Pancreas (tissue), 10 donors: ENCODE measurements at regions not wholly inside any gene's neighbourhood (a gene's known extent, or its start where the extent isn't known, plus 50 kb on each side); places are given as distances from the start of the nearest gene placed in this dataset.
"Not testable (repeated sequence)": the region's sequence is repeated elsewhere in the genome, so short reads cannot be mapped to it uniquely, and the experiment has no call there.

Experiments
- ATAC-seq, 4 donors: fragments of 200-7000 bp; cut with Tn5 transposase; one replicate each; pipeline versions ENCODE4 v1.8.0 to v1.9.1; 2020; ENCODE audit warnings: mild to moderate bottlenecking in 4 of 4, moderate library complexity in 4 of 4
- DNase-seq, 6 donors: peaks; one replicate each; pipeline ENCODE4 v3.0.0-alpha.2; 2020
- FAIRE-seq: peaks from 2 replicates; lab custom pipeline; 2012; peaks lifted over from hg19 to GRCh38; lab: Jason Lieb, UNC
- H3K27ac ChIP-seq, 4 donors: fragments of 200-600 bp; sonication (generic); 1 replicate in 3 of 4; 2 replicates in 1 of 4; pipeline versions ENCODE4 v1.5.0 to v1.8.0; 2020
- H3K27me3 ChIP-seq, 4 donors: fragments of 200-600 bp; one replicate each; pipeline ENCODE4 v1.8.0; 2021
- H3K36me3 ChIP-seq, 3 donors: fragments of 200-600 bp; sonication (generic) in 1 of 3; one replicate each; pipeline versions ENCODE4 v1.5.0 to v1.8.0; 2020 to 2021
- H3K4me1 ChIP-seq, 3 donors: fragments of 200-600 bp; one replicate each; pipeline ENCODE4 v1.8.0; 2021
- H3K4me3 ChIP-seq, 4 donors: fragments of 200-600 bp; sonication (generic) in 2 of 4; one replicate each; pipeline versions ENCODE4 v1.5.0 to v1.8.0; 2020 to 2021
- H3K9me3 ChIP-seq, 4 donors: fragments of 200-600 bp; one replicate each; pipeline ENCODE4 v1.8.0; 2021
- WGBS, 2 donors: extraction: QIAGEN DNeasy Blood & Tissue Kit; methylation state at CpG; one replicate each; pipeline ENCODE4 v1.1.7; 2013; 5-methylcytosine and 5-hydroxymethylcytosine counted together
- intact Hi-C, 3 donors: fragments of 100-400 bp; cut with DNase I; formaldehyde crosslinking; loops; one replicate each; pipeline versions ENCODE4 v1.11.1 to v1.14.2; 2022
- TF ChIP-seq, protein P1 (sequence below), 4 donors: fragments of 200-600 bp; sonication (generic) in 3 of 4; IDR thresholded peaks; one replicate each; pipeline versions ENCODE4 v1.5.0 to v1.8.0; 2021; ENCODE audit warnings: antibody characterized with exemption in 4 of 4
- donor health status: healthy with polysubstance abuse.
- donor health status: DM: no; HTN: no; CAD: no; lungs with moderate emphysema.
- donor health status: DM: no; HTN: no; CAD: no.
- donor health status: control.
- donor health status: control.
- donor health status: Bipolar disorder and iron deficiency.
- donor health status: DM: yes; HTN: yes; CAD: no.
- donor health status: DM: no; HTN: no; CAD: no.
- donor health status: DM: no; HTN: no; CAD: no.
- donor health status: DM: yes; HTN: yes; CAD: no.

DNA sequence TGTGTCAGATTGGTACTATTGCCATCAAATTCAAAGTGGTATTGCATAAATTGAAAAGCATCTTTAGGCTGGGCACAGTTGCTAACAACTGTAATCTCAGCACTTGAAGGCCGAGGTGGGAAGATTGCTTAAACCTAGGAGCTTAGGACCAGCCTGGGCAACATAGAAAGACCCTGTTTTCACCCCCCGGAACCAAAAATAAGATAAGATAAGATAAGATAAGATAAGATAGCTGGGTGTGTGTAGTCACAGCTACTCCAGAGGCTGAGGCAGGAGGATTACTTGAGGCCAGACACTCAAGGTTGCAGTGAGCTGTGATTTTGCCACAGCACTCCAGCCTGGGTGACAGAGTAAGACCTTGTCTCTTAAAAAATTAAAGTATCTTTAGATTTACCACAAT lies 297.9 kb upstream of the SEMA6A start:
- H3K4me3 ChIP-seq: no peak overlapping the region
- no peak overlapping the region for H3K27ac ChIP-seq
- WGBS, 2 donors: 46 to 57% methylated on average over 2 of the region's 2 CpGs
- DNase-seq: no peak
- H3K27me3 ChIP-seq: no peaks in the 10 kb centered on the region
- H3K4me1 ChIP-seq: no peaks in the 10 kb centered on the region
- intact Hi-C loops: no loop called here
- TF ChIP-seq, protein P1, sequence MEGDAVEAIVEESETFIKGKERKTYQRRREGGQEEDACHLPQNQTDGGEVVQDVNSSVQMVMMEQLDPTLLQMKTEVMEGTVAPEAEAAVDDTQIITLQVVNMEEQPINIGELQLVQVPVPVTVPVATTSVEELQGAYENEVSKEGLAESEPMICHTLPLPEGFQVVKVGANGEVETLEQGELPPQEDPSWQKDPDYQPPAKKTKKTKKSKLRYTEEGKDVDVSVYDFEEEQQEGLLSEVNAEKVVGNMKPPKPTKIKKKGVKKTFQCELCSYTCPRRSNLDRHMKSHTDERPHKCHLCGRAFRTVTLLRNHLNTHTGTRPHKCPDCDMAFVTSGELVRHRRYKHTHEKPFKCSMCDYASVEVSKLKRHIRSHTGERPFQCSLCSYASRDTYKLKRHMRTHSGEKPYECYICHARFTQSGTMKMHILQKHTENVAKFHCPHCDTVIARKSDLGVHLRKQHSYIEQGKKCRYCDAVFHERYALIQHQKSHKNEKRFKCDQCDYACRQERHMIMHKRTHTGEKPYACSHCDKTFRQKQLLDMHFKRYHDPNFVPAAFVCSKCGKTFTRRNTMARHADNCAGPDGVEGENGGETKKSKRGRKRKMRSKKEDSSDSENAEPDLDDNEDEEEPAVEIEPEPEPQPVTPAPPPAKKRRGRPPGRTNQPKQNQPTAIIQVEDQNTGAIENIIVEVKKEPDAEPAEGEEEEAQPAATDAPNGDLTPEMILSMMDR (IDR thresholded peaks at IDR 0.05): no peak
- H3K36me3 ChIP-seq: no peaks in the 10 kb centered on the region
- no peak for FAIRE-seq
- ATAC-seq: no peak
- H3K9me3 ChIP-seq: no peaks in the 10 kb centered on the region

DNA sequence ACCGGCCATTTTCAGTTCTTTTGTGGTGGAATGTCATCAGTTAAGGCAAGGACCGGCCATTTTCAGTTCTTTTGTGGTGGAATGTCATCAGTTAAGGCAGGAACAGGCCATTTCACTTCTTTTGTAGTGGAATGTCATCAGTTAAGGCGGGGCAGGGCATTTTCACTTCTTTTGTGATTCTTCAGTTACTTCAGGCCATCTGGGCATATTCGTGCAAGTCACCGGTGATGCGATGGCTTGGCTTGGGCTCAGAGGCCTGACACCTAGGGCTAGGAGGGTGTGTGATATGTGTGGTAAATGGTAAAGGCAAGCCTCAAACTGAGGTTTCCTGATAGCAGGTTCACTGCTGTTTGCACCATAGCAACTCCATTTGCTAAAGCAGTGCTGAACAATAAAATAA lies 293.2 kb upstream of the SEMA6A start:
- H3K36me3 ChIP-seq, H3K4me1 ChIP-seq, H3K9me3 ChIP-seq, H3K27me3 ChIP-seq, FAIRE-seq, ATAC-seq, H3K4me3 ChIP-seq, H3K27ac ChIP-seq, intact Hi-C loops, DNase-seq: not testable (repeated sequence)
- WGBS, 2 donors: 84 to 89% methylated on average over 6 of the region's 6 CpGs

DNA sequence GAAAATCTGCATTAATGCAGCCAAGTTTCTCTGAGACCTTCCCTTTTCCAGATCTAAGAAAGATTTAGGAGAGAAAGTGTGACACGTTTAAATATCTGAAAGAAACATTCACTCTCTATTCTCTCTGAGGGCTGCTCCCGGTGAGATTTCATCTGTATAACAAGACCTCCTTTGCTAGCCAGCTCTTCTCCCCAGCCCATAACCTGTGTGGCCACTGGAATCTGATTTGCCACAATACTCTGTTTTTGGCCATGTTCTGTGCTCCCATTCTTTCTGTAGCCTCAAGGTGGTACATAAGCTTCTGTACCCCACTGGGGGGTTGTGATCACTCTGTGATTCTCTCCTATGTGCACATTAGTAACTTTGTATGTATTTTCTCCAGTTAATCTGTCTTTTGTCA lies 291.0 kb upstream of the SEMA6A start:
- Histone ChIP-seq H3K9me3 (no peaks in the 10 kb centered on the region), H3K27me3 (no peaks in the 10 kb centered on the region), H3K27ac (no peak overlapping the region), H3K36me3 (no peaks in the 10 kb centered on the region), H3K4me3 (no peak overlapping the region), H3K4me1 (no peaks in the 10 kb centered on the region)
- WGBS, 2 donors: 47 to 63% methylated on average over 2 of the region's 2 CpGs
- intact Hi-C loops: no loop called here
- TF ChIP-seq, protein P1 (IDR thresholded peaks at IDR 0.05): no peak
- FAIRE-seq (no peak), ATAC-seq (no peak), DNase-seq (no peak)

DNA sequence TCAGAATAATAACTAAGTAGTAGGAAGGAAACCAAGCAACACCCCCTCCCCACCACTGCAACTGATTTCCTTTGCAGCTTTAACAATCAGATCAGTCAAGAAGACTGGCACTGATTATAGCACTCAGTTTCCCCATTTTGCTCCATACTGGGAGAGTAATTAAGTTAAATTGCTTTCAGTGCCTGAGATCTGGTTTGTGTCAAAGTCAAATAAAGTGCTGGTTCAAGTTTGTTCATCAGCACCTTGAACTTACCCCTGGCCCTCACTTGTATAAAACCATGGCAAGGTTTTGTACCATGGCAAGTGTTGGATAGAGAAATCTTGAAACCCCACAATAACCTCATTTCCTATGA lies 290.2 kb upstream of the SEMA6A start:
- no peak for FAIRE-seq
- H3K9me3 ChIP-seq: no peaks in the 10 kb centered on the region
- H3K4me1 ChIP-seq: no peaks in the 10 kb centered on the region
- ATAC-seq: no peak
- TF ChIP-seq, protein P1 (IDR thresholded peaks at IDR 0.05): no peak
- H3K27me3 ChIP-seq: no peaks in the 10 kb centered on the region
- intact Hi-C loops: no loop called here
- H3K27ac ChIP-seq: no peak overlapping the region
- DNase-seq: no peak
- H3K4me3 ChIP-seq: no peak overlapping the region
- no peaks in the 10 kb centered on the region for H3K36me3 ChIP-seq

DNA sequence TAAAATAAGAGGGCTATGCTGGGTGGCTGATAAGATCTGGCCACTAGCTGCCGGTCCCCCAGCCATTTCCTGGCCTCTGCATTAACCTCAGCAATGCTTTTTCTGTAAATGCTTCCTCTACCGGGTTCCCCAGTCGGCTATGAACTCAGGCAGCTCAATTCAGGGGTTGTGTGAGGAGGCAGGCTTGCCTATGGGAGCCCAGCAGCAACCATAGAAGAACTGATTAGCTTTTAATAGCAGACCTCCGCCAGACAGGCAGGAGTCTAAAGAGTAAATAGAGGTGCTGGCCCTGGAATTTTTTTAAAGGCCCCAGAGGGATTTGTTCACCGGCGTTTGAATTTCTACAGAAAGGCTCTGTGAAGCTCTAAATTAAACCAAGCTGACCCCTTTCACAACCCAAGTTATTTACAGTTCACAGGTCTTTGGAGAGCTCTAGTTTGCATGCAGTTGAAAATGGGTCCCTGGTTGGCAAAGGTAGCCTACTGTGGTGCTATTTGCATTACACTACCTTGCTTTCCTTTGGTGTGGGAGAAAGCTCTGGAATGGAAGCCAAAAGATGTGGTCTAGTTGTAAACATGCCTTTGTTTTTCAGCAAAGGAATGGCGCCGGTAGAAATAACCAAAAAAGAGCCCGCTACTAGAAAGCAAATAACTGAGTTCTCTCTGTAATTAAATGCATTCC lies 289.7 kb upstream of the SEMA6A start:
- ATAC-seq (no peak), FAIRE-seq (no peak), DNase-seq (no peak)
- no peaks in the 10 kb centered on the region for H3K9me3 ChIP-seq
- intact Hi-C loops: no loop called here
- no peaks in the 10 kb centered on the region for H3K4me1 ChIP-seq
- no peak overlapping the region for H3K4me3 ChIP-seq
- H3K27ac ChIP-seq: no peak overlapping the region
- TF ChIP-seq, protein P1 (IDR thresholded peaks at IDR 0.05): no peak
- WGBS, 2 donors: 37 to 44% methylated on average over 9 of the region's 9 CpGs
- no peaks in the 10 kb centered on the region for H3K36me3 ChIP-seq
- H3K27me3 ChIP-seq: no peaks in the 10 kb centered on the region
